IMR-90 (cell line): ENCODE measurements at regions not wholly inside any gene's neighbourhood (a gene's known extent, or its start where the extent isn't known, plus 50 kb on each side); places are given as distances from the start of the nearest gene placed in this dataset.

Experiments used
- CEBPB ChIP-seq: IDR thresholded peaks from 2 replicates; pipeline ENCODE4 v1.6.1; 2012; ENCODE audit warnings: low read depth, low read length, improper control_type of control experiment
- CTCF ChIP-seq: conservative IDR thresholded peaks from 2 replicates; pipeline ENCODE4 v1.5.1; 2012; ENCODE audit warnings: mild to moderate bottlenecking, low read depth, low read length, improper control_type of control experiment
- ELK1 ChIP-seq: fragments of 150-350 bp; IDR thresholded peaks from 2 replicates; pipeline ENCODE4 v1.6.1; 2016; ENCODE audit warnings: low read depth, mild to moderate bottlenecking, low read length, moderate library complexity, borderline replicate concordance
- FOS ChIP-seq: fragments of 150-350 bp; IDR thresholded peaks from 2 replicates; pipeline ENCODE4 v1.6.1; 2016; ENCODE audit warnings: low read depth, low read length
- MAFK ChIP-seq: IDR thresholded peaks from 2 replicates; pipeline ENCODE4 v1.6.1; 2012; ENCODE audit warnings: low read depth, low read length, improper control_type of control experiment
- MAZ ChIP-seq: IDR thresholded peaks from 2 replicates; pipeline ENCODE4 v1.6.1; 2012; ENCODE audit warnings: low read depth, mild to moderate bottlenecking, low read length, improper control_type of control experiment, moderate library complexity, borderline replicate concordance
- MXI1 ChIP-seq: IDR thresholded peaks from 2 replicates; pipeline ENCODE4 v1.6.1; 2012; ENCODE audit warnings: low read depth, mild to moderate bottlenecking, low read length, moderate library complexity, borderline replicate concordance
- NFE2L2 ChIP-seq: fragments of 150-350 bp; IDR thresholded peaks from 2 replicates; pipeline ENCODE4 v1.6.1; 2016; ENCODE audit warnings: low read depth, mild to moderate bottlenecking, low read length
- POLR2A ChIP-seq: IDR thresholded peaks from 2 replicates; pipeline ENCODE4 v1.6.1; 2012; ENCODE audit warnings: mild to moderate bottlenecking, low read depth, low read length
- RAD21 ChIP-seq: IDR thresholded peaks from 2 replicates; pipeline ENCODE4 v1.6.1; 2012; ENCODE audit warnings: low read length, improper control_type of control experiment
- RCOR1 ChIP-seq: IDR thresholded peaks from 2 replicates; pipeline ENCODE4 v1.6.1; 2012; ENCODE audit warnings: mild to moderate bottlenecking, low read length, improper control_type of control experiment; ENCODE audit not compliant: insufficient replicate concordance
- RFX5 ChIP-seq: IDR thresholded peaks from 2 replicates; pipeline ENCODE4 v1.8.0; 2012; ENCODE audit warnings: low read depth, mild to moderate bottlenecking, low read length, moderate library complexity
- SMC3 ChIP-seq: fragments of 150-350 bp; IDR thresholded peaks from 2 replicates; pipeline ENCODE4 v1.6.1; 2016; ENCODE audit warnings: low read depth, mild to moderate bottlenecking, antibody characterized with exemption, low read length, moderate library complexity
- TF ChIP-seq, protein P1 (sequence below): fragments of 150-350 bp; IDR thresholded peaks from 2 replicates; pipeline ENCODE4 v1.6.1; 2017; ENCODE audit warnings: mild to moderate bottlenecking, antibody characterized with exemption, low read length, low read depth

DNA sequence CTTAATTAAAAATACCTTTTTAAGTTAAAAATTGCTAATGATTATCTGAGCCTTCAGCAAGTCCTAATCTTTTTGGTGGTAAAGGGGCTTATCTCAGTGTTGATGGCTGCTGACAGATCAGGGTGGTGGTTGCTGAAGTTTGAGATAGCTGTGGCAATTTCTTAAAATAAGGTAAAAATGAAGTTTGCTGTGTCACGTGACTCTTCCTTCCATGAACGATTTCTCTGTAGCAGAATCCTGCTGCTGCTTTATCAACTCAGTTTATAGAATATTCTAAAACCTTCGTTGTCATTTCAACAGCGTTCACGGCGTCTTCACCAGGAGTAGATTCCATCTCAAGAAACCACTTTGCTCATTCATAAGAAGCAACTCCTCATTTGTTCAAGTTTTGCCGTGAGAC, 110.1 kb downstream of the SUCNR1 start:
- TF ChIP-seq CTCF (no peak), POLR2A (no peak), SMC3 (no peak), CEBPB (no peak), RCOR1 (no peak), MAZ (no peak), RAD21 (no peak), MXI1 (no peak), FOS (no peak), RFX5 (no peak), ELK1 (no peak), MAFK (no peak), NFE2L2 (no peak)
- TF ChIP-seq, protein P1, sequence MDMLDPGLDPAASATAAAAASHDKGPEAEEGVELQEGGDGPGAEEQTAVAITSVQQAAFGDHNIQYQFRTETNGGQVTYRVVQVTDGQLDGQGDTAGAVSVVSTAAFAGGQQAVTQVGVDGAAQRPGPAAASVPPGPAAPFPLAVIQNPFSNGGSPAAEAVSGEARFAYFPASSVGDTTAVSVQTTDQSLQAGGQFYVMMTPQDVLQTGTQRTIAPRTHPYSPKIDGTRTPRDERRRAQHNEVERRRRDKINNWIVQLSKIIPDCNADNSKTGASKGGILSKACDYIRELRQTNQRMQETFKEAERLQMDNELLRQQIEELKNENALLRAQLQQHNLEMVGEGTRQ: no peak
